Retina (tissue), 1 donor: ENCODE measurements at regions not wholly inside any gene's neighbourhood (a gene's known extent, or its start where the extent isn't known, plus 50 kb on each side); places are given as distances from the start of the nearest gene placed in this dataset.

Experiments
- DNase-seq: peaks from one replicate; pipeline ENCODE4 v3.0.0-alpha.2; 2016

DNA sequence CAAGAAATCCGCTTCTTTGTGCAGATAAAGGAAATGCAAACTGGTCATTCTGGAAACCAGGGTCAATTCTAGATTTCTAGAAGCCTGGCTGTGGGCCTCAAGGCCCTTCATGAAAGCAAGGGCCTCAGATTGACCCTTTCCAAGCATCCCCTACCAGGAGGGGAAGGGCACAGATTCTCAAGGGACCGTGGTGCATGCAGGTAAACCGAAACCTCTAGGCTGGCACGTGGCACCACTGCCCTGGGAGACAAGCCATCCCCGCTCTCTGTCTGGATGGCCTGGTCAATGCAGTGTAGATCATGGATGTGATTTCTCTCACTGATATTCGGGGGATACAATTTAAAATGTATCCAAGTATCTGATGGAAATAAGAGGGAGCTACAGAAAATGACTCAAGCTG is 69.4 kb downstream of the TOMM20 start:
- no peak for DNase-seq

DNA sequence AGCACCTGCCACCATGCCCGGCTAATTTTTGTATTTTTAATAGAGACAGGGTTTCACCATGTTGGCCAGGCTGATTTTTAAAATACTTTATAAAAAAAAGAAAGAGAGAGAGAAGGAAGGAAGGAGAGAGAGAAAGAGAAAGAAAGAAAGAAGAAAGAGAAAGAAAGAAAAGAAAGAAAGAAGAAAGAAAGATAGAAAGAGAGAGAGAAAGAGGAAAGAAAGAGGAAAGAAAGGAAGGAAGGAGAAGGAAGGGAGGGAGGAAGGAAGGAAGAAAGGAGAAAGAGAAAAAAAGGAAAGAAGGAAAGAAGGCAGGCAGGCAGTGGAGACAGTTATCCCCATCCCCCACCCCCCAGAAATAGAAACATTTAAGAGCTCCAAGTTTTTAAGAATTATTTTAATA is 69.9 kb downstream of the TOMM20 start:
- no peak for DNase-seq

DNA sequence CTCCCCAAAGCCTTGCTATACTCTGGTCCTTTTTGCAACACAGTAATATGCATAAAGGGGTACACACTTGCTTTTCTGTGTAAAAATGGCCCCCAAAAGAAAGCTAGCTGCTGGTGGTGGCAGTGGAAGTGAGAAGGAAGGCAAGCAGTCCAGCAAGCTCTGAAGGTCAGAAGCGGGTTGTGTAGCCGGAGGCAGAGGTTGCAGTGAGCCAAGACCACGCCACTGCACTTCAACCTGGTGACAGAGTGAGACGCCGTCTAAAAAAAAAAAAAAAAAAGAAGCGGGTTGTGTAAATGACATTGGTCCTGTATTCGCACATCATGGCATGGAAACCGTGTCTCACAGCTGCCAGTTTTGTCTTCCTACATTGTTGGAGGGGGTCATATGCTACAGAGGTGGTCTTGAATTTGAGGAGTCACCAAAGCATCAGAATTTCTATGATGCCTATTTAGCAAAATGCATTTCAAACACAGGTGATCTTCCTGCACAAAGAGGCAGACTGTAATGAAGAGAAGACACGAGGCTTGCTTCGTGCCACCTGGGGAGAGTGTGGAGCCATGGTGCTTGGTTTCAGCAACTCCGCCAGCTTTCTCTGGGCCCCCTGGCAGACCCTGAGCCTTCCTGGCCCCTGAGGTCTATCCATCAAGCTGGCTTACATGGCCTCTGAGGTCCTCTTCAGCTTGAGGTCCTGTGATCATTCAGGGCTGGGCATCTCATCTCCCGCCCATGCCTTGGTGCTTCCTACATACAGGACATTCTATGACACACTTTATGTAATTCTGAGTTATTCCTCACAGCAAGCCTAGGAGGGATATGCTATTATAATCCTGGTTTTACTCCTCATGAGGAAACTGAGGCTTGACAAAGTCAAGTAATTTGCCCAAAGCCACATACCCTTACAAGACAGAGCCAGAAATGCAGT is 71.0 kb downstream of the TOMM20 start:
- DNase-seq, result no peak

DNA sequence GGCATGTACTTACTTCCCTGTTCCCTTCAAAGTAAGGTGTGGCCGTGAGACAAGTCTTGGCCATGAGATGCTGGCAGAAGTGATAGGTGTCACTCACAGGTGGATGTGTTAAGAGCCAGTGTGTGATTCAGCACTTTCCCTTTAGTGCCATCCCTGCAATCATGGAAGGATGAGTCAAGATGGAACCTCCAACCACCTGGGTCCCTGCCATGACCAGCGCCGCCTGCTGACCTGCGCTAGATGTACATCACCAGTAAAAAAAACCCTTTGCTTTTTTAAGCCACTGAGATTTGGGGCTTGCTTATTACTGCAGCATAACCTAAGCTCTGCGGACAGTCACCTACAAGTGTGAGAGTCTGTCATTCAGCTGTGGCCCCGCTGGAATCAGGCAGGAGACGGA is 71.7 kb downstream of the TOMM20 start:
- no peak for DNase-seq

DNA sequence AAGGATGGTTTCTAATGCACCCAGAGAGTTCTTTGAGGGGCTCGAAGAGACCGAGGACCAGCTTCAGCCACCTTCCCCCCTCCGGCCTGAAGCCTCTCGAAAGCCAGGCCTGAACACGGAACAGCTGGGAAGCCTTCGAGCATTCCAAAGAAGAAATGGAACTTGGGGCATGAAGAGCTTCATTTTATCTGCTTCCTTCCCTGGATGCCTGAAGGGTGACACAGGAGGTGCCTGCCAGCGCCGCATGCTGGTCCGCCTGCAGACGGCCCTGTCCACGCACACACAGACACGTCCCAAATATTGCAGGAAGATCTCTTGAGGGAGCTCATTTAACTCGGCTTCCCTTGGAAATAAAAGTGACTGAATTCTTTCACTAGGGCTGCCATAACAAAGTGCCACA is 73.7 kb downstream of the TOMM20 start:
- no peak for DNase-seq

DNA sequence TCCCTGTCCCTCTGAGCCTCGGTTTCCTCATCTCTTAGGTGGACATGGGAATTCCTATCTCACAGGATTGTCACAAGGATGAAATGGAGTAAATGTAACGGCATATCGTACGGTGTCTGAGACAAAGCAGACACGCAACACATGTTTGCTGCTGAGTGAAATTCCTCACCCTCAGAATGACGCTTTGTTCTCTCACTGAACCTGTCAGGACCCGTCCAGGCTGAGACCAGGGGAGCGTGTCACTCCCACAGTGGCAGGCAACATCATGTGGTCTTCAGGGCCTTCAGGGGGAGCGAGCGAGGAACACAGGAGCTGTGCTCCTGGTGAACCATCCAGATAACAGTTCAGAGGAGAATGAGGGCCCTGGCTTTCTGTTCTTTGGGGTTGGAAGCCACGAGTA is 74.2 kb downstream of the TOMM20 start:
- DNase-seq, result no peak

DNA sequence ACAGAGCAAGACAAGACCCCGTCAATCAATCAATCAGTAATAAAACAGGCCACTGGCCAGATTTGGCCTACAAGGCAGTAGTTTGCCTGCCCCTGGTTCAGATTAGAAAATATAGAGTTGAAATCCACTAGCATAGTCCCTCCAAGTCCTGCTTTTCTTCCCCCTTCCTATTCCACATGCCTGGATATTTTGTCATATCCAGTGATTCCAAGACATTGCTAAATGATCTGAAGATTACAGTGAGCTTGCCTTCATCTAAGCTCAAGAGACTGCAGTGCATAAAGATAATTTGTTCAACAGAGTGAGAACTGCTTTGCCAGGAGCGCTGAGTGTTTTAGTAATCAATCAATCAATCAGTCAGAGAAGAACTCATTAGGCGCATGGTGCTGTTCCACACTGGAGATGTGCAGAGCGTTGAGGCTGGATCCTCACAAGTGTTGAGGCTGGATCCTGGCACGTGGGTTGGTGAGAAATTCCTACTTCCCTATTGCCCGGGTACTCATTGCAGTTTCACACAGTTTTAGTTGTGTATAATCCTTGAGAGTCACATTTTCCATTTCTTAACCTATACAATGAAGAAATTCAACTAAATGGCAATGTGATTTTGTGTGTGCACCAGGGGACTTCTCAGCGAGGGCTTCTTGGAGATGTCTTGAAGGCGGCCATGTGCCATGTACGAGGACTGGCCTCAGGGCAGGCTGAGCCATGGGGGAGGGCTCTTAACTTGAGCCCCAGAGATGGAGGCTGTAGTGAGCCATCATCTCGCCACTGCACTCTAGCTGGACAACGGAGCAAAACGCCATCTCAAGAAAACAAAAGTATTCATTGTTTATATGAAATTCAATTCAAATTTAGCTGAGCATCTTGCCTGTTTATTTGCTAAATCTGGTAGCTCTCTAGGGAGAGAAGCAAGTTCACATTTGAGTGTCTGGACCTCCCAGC is 76.3 kb downstream of the TOMM20 start:
- DNase-seq, result peak; percentile 39

DNA sequence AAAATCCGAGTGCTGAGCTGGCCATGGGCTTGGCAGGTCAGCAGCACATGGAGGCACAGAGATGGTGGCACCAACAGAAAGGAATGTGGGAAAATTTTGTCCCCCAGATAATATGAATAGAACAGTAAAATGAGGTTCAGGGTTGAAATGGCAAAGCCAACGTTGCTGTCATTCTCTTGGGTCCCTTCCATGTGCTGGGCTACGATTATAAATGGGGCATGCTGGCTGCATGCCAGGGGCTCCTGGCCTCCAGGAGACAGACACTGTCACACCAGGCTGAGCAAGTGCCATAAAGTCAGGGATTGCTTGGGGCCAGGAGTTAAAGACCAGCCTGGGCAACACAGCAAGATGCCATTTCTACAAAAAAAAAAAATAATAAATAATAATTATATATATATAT is 77.1 kb downstream of the TOMM20 start:
- no peak for DNase-seq

DNA sequence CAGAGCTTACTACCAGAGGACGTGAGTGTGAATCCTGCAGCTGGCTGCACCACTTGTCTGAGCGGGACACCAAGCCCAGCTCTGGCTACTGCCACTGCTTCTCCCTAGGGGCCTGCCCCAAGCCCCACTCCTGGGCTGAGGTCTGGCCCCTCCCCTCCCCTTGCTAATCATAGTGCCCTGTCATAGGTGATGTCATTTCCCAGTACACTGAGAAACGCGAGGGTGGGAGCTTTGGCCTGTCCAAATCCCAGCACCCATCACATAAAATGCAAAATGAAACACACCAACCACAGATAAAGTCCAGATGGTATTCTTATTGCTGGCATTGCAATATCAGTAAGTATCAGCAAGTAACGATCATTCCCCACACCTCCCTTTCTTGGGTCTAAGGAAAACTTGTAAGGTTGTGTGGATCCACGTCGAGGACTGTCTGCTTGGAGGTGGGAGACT is 77.7 kb downstream of the TOMM20 start:
- no peak for DNase-seq

DNA sequence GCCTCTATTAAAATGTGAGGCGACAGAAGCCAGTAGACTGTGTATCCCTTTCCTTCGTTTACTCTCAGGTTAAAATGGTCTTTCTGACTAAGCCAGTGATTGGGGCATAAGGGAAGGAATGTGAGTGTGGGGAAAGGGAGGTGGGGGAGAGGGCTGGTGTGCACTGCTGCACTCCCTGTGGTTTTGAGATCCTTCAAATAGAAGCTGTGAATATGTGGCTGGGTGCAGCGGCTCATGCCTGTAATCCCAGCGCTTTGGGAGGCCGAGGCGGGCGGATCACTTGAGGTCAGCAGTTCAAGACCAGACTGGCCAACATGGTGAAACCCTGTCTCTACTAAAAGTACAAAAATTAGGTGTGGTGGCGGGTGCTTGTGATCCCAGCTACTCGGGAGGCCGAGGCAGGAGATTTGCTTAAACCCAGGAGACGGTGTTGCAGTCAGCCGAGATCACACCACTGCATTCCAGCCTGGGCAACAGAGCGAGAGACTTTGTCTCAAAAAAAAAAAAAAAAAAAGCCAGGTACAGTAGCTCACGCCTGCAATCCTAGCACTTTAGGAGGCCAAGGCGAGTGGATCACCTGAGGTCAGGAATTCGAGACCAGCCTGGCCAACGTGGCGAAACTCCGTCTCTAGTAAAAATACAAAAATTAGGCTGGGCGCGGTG is 78.8 kb downstream of the TOMM20 start:
- peak; percentile 10 for DNase-seq

DNA sequence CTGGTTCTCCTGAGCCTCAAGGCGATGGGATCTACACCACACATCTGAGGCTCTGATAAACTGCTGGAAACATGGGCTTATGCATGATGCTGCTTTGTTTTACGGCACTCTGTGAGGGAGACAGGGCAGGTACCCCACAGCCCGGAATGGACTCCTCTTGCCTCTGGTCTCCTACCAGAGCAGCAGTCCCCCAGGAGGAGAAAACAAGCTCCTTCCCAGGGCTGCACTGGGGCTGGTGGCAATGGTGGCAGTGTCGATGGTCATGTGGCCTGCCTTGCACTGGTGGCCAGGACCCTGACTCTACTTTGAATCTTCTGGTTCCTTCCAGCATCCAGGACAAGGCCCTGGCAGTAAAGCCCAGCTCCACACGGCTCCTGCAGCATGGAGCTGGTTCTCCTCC is 79.4 kb downstream of the TOMM20 start:
- no peak for DNase-seq

DNA sequence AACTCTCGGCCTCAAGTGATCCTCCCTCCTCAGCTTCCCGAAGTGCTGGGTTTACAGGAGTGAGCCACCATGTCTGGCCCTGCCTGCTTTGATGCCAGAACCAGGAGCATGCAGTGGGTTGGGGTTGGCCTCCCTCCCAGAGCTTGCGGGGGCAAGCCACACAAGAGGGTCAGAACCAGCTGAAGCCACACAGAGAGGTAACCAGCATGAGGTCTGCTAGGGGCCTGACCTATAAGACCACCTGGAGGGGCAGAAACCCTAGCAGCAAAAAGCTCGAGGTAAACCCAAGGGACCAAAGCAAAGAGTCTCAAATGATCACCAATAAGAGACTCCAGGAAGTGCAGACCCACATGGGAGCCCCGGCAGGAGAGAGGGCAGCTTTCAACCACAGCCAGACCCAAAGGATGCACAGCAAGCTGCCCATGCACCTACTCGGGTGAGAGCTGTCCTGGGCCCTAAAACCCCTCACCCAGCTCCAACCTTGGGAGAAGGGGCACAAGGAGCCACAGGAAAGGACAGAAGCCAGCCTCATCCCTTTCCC is 81.2 kb downstream of the TOMM20 start:
- no peak for DNase-seq

DNA sequence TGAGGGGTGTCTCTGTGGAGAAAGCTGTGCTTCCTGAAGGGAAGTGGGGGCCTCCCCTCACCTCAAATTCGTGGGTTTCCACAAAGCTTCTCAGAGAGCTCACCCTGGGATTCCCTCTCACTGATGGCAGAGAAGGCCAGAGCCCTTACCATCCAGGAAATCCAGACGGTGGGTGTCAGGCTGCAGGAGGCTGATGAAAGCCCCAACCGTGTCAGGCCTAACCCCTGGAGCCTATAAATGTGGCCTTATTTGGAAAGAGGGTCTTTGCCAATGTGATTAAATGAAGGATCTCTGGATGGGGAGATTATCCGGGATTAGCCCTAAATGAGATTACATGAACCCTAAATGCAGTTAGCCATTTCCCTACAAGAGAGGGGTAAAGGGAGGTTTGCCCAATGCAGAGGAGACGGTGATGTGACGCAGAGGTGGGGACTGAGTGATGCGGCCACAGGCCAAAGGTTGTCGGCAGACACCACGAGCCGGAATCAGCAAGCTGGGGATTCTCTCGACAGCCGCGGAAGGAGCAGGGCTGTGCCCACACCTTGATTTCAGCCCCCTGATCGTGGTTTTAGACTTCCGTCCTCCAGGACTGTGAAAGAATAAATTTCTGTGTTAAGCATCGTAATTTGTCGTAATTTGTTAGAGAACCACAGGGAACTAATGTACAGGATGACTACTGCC is 82.6 kb downstream of the TOMM20 start:
- no peak for DNase-seq

DNA sequence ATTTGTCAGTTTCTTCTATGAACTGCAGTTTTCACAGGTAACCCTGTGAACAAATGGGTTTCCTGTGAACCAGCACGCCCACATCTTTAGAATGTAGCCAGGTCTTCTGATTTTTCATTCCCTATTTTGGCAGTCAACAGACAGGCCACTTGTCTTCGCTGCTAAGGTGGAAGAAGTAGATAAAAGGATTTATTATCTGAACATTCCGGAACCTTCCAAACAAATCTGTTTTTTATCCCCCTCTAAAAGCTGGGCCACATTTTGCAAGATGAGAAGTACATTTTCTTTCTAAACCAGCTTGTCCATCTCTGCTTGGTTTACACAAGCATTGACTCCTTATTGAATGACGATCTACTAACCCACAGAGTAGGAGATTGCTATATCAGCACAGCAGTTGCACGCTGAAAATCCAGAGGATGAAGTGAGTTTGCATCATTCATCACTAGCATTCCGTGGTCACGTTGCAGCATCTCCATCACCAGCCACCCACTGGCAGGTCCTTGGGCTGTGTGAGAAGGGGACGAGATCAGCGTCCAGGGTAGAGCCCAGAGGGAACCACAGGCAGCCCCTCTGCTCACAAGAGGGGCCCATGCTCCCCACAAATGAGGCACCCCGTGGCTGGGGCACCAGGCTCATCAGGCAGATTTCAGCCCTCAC is 83.5 kb downstream of the TOMM20 start:
- DNase-seq, result no peak

DNA sequence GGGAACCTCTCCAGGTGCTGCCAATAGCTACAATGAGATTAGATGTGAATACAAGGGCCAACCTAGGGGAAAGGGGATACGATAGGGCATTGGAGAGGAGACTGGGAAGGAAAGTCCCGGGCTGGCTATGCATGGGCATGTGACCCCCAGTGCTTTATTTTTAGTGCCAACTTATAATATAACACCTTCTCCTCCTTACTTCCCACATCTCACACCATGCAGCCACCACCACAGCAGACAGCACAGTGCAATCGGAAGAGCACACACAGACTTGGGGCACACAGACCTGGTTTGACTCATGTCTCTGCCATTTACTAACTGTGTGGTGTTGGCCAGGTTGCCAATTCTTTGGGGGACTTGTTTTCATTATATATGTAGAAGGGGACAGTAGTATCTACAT is 85.4 kb downstream of the TOMM20 start:
- DNase-seq, result no peak

DNA sequence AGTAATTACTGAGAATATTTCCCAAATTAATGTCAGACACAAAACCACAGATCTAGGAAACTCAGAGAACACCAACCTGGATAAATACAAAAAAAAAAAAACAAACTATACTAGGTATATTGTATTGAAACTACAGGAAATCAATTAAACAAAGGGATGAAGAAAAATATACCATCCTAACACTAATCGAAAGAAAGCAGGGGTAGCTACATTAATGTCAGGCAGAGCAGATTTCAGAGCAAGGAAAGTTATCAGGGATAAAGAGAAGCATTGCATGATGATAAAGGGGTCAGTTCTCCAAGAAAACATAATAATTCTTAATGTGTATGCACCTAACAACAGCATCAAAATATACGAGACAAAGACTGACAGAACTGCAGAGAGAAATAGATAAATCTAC is 89.9 kb downstream of the TOMM20 start:
- no peak for DNase-seq

DNA sequence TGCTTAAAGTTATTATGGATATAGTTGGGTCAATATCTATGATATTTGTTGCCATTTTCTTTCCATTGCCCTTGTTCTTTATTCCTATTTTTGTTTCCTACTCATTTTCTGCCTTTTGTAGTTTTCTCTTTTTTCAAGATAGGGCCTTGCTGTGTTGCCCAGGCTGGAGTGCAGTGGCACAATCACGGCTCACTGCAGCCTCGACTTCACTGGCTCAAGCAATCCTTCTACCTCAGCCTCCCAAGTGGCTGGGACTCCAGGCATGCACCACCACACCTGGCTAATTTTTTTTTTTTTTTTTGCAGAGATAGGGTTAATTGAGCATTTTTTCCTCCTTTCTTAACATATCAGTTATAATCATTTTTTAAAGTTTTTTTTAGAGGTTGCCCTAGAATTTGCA is 92.7 kb downstream of the TOMM20 start:
- DNase-seq, result no peak

DNA sequence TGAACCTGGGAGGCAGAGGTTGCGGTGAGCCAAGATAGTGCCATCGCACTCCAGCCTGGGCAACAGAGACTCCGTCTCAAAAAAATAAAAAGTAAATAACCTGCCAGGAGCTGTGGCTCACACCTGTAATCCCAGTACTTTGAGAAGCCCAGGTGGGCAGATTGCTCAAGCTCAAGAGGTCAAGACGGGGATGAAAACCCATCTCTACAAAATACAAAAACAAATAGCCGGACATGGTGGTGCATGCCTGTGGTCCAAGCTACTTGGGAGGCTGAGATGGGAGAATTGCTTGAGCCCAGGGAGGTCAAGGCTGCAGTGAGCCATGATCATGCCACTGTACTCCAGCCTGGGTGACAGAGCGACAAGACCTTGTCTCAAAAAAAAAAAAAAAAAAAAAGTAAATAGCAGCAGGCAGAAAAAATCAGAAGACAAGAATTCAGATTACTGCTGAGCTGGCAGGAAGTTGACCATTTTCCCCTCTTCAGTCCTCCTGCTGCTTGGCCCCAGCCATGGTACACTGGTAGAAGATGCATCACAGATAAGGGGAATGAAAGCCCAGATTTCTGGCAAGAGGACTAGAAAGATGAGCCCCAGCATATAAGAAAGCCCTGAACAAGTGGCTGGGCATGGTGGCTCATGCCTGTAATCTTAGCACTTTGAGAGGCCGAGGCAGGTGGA is 97.6 kb downstream of the TOMM20 start:
- no peak for DNase-seq

DNA sequence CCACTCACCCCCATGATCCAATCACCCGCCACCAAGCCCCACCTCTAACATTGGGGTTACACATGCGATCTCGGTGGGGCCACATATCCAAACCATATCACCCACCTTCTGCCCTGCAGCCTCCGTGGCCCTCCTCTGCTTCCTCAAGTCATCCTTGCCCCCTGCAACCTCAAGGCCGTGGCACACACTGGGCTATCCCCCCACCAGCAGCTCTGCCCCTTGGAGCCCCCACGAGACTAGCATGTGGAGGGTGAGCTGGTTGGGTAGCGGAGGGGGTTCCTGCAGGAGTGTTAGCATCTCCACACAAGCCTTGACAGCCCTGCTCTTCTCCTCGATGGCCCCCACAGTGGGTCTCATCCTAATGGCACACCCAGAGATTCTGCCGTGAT is 100.8 kb downstream of the TOMM20 start:
- no peak for DNase-seq

DNA sequence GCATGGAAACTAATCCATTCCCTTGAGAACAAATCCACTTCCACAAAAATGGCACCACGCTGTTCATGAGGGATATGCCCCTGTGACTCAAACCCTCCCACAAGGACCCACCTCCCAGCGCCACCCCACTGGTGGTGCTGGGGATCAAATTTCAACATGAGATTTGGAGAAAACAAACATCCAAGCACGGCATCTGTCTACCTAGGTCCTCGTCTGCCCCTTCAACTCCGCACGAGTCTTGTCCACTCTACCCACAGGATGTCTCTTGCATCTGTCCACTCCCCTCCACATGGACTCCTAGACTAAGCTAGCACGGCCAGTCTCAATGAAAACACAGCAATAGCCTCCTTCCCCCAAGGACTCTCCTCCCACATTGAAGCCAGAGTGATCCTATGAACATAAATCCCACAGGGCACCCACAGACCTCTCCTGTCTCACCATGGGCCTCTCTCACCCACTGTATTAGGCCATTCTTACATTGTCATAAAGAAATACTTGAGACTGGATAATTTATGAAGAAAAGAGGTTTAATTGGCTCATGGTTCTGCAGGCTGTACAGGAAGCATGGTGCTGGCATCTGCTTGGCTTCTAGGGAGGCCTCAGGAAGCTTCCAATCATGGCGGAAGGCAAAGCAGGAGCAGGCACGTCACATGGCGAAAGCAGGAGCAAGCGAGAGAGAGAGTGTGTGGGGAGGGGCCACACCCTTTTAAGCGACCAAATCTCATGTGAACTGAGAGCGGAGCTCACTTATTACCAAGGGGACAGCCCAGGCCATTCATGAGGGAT is 101.4 kb downstream of the TOMM20 start:
- no peak for DNase-seq
